ENCODE measurements at regions not wholly inside any gene's neighbourhood (a gene's known extent, or its start where the extent isn't known, plus 50 kb on each side); places are given as distances from the start of the nearest gene placed in this dataset.

DNA sequence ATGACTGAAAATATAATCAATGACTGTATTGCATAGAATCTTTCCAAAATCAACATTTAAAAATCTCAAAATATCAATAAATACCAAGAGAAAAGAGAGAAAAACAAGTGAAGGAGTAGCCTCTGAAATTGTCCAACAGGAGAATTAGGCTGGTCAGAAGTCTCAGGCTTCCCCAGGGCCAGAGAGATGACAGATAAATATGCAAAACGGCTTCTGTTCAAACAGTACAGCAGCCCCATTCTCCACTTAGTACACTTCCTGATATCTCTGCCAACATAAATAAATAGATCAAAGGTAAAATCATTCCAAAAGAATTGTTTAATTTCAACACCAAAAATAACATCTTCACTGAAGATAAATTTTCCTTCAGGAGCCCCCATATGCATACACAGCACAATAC is 204.7 kb upstream of the GABRA2 start:
- no peak for DNase-seq (ENCODE audit: low spot score)

DNA sequence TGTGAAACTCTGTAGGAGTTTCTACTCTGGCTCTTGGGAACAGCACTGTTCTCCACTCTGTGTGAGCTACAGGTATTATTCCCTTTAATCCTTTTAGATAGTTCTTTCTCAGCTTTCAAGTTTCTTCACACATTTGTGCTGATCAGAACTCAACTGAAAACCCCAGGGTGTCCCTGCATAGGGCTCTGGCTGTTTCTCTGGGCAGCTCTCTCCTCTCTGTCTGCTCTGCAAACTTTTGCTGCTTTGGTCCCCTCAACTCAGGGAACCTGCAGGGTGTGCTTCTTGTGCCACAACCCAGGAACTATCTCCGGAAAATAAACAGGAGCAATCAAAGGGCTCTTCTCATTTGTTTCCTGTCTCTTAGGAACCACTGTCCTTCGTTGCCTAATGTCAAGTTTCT is 196.6 kb upstream of the GABRA2 start:
- no peak for DNase-seq (ENCODE audit: low spot score)

DNA sequence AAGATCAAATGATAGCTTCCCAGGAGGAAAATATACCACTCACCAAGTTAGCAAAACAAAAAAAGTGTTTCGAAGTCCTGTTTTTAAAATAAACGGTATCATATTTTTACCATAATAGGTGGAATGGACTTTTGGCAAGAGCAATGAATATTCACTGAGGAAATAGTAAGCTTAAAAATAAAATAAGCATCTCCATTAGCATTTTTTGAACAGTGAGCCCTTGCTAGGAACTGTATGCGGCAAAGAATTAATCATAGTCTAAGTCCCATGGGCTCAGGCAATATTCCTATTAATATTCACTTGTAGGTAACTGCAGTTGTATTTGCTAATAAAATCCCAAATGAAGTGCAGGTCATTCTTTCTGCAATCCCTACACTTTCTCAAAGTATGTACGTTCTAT is 191.7 kb upstream of the GABRA2 start:
- no peak for DNase-seq (ENCODE audit: low spot score)

DNA sequence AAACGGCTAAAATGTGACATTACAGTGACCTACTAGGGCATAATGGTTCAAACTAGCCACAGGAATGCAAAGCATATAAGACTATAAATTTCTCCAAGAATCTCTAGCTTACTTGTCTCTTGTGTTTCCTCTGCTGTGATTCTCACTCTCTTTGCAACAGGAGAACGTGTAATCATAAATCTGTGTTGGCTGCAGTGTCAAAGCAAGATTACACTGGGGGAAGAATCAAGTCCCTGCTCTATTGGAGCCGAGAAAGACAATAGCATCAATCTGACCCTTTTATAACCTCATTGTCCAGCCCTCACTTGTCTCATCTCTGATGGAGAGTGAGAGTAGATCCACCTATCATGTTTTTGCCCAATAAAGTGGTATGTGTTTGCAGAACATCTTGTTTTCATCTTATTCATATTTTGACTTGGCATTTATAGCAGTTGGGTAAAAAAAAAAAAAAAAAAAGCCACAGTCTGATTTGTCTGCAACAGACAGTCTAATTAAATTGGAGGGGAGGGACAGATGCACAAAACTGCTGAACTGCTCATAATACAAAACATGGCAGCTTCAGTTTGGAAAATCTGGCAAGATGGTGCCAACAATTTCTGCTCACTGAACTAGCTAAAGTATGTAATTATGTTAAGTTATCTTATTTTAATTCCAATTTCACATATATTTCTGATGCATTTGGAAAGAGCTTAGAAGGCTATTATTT is 165.0 kb upstream of the GABRA2 start:
- DNase-seq (ENCODE audit: low spot score), result no peak

DNA sequence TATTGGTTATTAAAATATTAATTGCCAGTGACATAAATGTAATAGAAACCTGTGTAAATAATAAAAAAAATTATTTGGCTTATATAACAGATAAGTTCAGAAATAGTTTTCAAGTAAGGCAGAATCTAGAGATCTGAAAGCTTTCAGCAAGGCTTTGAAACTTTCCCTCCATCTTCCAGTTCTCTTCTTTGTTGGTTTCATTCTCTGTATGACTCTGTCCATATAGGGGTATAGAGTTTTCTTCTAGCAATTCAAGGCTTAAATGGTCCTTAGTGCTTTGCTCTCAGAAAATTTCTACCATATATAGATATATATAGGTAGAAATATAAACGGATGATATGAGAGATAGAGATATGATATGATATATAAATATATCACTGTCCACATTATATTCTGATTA is 160.5 kb upstream of the GABRA2 start:
- no peak for DNase-seq (ENCODE audit: low spot score)

DNA sequence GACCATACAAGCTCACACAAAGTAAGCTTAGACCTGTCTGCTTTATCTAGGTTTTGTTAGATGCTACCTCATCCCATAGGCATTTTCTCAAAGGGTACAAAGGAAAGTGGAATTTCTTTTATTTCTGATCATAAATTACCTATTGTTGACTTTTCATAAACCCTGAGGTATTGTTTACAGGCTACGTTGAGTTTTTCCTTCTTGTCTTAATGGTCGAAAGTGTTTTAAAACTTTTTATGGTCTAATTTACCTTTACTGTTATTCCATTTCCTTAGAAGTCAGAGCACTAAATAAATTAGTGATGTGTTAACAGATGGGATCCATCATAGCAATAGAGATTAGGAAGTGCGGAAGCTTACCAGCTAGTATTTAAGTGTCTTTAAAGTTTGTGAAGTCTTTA is 159.2 kb upstream of the GABRA2 start:
- DNase-seq (ENCODE audit: low spot score), result no peak

DNA sequence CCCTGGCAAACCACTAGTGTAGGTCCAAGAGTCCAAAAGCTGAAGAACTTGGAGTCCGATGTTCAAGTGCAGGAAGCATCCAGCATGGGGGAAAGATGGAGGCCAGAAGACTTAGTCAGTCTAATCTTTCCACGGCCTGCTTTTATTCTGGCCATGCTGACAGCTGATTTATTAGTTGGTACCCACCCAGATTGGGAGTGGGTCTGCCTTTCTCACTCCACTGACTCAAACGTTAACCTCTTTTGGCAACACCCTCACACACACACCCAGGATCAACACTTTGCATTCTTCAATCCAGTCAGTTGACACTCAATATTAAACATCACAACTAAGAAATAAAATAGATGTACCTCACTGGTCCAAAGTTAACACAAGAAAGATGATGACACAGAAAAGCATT is 134.8 kb upstream of the GABRA2 start:
- DNase-seq (ENCODE audit: low spot score), result no peak

DNA sequence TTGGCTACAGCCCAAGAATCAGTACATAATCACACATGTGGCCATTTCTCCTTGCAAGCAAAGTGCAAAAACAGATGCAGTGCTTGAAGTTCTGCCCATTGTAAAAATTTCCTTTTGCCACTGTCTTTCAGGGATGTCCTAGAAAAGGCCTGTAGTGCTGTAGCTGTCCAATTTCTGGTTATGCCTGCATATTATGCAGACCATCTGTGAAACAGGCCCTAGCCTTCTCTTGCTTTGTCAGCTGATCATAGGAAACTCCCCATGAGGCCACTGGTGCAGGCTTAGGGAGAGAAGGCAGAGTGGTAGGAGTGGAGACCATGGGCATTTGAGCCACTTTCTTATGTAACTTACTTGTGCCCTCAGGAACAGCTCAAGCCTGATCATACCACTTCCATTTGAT is 130.4 kb upstream of the GABRA2 start:
- no peak for DNase-seq (ENCODE audit: low spot score)

DNA sequence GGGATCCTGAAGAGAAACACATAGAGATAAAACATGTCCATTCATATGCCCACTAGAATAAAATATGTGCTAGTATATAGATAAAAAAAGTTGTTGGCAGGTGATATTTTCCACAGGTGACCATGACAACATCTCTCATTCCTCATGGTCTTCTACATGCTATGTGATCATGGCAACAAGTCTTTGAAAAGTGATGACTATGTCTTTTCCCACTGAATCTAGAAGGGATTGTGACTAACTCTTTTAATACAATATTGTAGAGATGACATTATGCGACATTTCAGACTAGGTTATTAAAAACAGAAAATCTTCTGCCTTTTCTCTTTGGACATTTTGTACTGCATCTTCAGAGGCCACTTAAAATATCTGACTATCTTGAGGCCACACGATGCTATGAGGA is 126.0 kb upstream of the GABRA2 start:
- no peak for DNase-seq (ENCODE audit: low spot score)

DNA sequence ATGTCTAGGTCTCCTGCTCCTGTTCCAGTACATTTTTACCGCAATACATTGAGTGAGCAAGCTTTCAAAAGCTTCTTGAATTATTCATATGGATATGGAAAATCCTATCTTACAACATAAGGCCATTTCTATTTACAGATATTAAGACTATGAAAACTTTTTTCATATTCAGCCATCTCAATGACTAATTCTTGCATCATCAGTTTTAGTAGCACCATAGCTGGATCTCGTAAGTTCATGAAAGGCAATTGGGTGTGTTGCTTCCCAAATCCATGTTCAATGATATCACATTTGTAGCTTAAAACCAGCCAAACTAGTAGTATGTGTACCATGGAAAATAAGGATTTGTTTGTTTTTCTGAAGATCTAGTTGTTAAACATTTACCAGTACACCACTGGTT is 118.3 kb upstream of the GABRA2 start:
- peak; percentile 2 for DNase-seq (ENCODE audit: low spot score)

DNA sequence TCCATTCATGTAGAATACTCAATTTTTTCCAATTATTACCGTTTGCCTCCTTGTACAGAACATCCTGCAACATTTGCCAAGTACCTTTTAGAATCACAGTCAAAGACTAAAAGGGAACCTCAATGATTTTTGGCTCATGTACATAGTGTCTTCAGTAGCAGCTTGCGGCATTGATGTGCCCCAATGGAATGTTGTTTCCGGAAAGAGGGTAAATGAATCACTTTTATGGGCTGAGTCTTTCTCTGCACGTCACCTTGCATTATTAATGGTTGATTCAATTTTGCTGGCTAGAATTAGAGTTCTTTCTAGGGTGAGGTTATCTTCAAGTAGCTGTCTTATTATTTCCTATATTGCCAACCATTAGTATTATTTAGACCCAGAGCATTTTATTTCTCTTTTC is 116.9 kb upstream of the GABRA2 start:
- DNase-seq (ENCODE audit: low spot score), result peak; percentile 81

DNA sequence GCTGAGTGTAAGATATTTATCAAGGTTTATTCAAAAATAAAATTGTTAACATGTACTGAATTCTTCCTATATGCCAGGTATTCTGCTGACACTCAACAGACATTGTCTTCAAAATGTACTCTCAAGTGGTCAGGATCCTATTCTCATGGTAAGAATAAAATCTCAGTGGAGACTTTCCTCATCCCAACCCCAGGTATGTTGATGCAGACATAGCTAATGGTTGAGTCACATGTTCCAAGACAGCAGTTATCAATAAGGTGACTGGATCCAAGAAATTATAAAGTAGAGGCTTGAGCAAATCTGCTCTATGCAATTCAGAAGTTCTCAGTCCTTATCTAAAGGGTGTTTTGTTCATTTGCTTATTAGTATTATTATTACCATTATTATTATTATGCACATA is 115.2 kb upstream of the GABRA2 start:
- no peak for DNase-seq (ENCODE audit: low spot score)

DNA sequence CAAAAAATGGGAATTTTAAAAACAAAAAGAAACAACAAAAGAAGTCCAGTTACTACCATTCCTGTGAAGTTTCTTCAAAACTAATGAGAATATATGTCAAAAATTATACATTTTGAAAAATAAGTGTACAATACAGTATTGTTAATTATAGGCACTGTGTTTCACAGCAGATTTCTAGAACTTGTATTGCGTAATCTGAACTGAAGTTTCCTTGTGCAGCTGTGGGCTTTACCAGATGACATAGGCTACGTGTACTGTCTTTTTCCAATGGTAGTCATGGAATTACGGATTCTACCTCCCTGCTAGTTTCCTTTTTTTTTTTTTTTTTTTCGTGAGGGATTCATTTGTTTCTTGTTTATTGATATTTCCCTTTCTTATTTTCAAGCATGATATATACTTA is 113.8 kb upstream of the GABRA2 start:
- DNase-seq (ENCODE audit: low spot score), result no peak

DNA sequence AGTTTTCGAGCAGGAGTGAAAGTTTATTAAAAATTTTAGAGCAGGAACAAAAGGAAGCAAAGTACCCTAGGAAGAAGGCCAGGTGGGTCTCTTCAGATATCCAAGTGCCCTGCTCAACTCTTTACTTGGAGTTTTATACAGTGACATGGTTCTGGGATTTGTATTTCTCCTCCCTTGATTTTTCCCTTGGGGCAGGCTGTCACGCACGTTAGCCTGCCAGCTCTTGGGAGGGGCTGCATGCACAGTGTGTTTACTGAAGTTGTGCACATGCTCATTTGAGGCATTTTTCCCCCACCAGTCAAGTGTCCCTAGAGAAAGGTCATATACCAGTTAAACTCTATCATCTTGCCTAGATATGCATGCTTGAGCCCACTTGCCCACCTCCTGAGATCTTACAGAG is 102.5 kb upstream of the GABRA2 start:
- no peak for DNase-seq (ENCODE audit: low spot score)

DNA sequence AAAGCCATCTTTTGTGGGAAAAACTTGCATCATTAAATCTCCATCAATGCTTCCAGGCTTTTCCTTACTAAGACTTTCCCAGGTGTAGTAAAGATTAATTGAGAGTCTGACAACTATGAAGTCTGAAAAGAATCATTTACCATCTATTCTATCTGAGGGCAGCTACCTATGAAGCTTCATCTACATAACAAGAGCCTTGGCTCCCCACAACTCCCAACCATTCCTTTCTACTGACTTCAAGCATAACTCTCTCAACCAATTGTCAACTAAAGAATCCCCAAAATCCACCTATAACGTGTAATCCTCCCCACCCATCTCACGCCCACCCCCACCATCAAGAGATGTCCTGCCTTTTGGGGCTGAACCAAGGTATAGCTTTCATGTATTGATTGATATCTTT is 101.5 kb upstream of the GABRA2 start:
- DNase-seq (ENCODE audit: low spot score), result no peak

DNA sequence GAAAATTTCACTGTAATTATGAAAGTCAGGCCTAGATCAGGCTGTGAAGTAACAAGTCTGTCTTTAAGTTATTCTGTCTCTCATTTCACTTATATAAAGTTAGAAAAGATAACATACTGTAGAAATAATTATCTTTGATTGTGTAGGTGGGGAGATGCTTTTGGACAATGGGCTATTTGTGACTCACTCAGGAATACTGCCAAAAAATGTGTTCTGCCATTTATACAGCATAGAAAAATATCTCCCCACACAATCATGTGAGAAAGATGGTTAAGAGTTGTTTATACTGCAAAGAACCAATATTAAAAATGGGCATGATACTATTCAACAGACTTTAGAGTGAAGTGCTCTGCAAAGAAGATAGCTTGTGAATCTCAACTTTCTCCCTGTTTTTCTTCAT is 95.0 kb upstream of the GABRA2 start:
- DNase-seq (ENCODE audit: low spot score), result no peak

DNA sequence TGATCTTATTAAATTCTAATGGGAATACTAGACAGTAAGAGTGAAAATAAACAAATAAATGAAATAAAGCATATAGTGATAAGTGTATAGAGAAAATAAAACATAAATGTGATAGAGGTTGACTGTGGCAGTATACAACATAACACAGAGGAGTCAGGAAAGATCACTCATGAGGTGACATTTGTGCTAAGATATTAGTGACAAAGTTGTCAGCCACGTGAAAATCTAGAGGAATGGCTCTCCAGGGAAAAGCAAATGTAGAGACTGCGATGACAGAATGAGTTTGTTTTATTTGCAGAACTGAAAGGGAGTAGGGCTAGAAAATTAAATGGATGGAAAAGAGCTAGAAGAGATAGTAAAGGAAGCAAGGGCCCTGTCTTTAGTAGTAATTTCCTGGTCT is 72.8 kb upstream of the GABRA2 start:
- no peak for DNase-seq (ENCODE audit: low spot score)

DNA sequence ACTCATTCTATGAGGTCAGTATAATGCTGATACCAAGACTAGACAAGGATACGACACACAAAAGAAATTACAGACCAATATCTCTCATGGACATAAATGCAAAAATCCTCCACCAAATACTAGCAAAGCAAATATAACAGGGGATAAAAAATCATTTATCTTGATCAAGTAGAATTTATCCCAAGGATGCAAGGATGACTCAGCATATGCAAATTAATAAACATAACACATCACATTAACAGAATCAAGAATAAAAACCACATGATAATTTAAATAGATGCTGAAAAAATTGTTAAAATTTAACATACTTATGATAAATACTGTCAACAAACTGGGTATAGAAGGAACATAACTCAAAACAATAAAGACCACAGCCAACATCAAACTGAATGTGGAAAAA is 69.4 kb upstream of the GABRA2 start:
- DNase-seq (ENCODE audit: low spot score), result no peak

DNA sequence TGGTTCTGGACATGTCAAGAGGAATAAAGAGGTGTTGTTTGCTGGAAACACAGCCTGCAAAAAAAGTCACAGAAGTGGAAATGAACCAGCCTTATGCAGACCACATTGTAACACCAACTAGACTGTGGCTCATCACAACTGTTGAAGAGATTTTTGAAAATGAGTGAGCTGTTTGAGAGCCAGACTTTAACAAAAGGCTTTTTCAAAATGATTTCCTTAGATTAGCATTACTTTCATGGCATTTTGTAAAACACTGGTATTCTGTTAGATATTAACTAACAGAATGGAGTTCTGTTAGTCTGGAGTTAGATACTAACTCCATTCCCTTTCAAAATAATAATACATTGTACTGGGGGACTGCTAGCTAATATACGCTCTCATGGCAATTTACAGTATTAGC is 60.6 kb upstream of the GABRA2 start:
- DNase-seq (ENCODE audit: low spot score), result no peak

DNA sequence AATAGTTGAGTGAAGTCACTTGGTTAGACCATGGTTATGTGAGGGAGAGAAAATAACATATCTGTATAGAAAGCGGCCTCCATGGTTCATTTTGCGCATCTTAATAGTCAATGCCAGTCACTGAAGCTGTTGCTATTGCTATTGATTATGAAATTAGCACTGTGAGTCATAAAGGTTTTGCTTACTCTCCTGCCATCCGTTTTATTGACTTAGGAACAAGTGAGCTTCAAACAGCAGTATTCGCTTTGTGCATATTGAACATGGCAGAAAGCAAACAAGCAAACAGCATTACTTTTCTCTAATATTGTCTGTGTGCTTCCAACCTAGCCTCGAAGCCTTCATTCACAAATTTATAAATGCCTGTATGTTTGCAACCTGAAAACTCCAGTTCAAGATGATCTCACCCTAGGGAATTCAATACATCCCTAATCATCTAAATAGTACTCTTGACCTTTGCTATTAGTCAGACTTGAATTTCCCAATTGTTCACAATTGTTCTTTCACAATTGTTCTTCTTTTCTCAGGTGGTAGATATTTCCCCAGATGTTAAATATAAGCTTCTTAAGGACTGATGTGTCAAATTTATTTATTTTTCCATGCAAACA is 55.9 kb upstream of the GABRA2 start:
- no peak for DNase-seq (ENCODE audit: low spot score)

DNA sequence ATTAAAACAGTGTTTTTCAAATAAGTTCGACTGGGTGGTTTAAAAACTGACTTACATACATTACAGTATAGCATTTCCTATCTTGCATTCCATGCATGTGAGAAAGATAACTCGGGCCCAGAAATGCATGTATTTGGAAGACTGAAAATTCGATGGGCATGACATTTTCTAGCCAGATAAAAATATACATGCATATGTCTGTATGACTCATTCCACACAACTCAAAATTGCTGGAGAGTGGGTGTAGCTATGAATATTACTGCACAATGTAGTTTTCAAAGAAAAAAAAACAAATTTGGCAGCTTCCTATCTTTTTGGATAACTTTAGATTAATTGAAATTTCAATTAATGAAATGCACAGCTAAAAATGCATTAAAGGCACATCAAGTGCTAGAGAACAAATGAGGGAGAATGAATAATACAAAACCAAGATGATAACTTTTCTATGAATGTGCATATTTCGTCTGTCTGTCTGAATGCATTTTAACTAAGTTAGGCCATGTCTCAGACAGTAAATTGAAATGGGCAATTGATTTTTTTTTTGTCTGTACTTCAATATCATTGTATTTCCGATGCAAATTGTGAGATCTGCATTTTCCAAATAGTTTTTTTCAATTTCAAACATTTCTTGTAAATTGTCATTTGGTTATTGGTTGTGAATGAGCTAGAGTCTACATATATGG is 54.5 kb upstream of the GABRA2 start:
- peak; percentile 4 for DNase-seq (ENCODE audit: low spot score)

DNA sequence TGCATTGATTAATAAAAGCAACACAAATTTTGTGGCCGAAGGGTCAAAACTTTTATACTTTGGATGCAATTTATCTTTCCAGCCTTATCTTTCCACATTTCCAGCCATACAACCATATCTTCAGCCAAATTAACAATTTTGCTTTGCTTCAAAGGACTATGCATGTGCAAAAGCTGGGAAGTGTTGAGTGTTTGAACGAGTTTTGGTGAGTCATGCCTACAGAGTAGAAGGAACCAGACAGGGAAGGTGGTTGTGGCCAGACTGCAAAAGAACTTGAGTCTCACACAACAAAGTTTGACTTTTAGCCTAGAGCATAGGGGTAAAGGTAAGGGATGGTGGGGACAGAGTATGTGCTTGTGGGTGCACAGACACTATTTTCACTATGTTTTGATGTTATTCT is 53.0 kb upstream of the GABRA2 start:
- DNase-seq (ENCODE audit: low spot score), result peak; percentile 5

DNA sequence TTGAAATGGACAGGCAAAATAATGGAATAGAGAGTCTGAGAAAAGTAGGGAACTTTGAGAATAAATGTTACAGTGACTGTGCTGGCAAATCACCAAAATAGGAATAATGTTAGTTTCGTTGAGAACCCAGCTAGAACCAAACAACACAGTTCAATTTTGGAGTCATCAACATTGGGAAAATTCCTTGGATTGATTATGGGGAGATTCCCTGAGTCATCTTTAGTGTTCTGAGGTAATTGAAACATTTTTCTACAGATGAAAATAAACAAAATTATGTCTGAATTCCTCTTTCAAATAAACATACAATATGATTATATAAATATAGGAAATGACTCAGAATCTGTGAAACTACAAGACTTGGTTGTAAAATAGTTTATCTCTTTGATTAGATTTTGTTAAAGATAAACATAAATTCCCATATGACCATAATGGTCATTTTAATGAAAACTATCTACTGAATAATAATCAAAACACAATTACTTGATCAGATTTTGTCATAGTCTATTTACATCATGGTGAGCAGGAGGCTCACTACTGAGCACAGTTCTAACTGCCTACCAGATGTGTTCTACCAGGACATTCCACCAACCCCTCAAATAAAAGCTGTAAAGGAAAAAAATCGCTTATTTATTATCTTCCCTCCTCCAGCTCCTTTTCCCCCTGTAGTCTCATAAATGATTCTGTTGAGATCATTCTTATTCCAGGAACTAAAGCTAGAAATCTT is 51.4 kb upstream of the GABRA2 start:
- no peak for DNase-seq (ENCODE audit: low spot score)
